ENCODE measurements at regions not wholly inside any gene's neighbourhood (a gene's known extent, or its start where the extent isn't known, plus 50 kb on each side); places are given as distances from the start of the nearest gene placed in this dataset.
"Not testable (repeated sequence)": the region's sequence is repeated elsewhere in the genome, so short reads cannot be mapped to it uniquely, and the experiment has no call there.

- no peak overlapping the region for H3K4me3 ChIP-seq (ENCODE audit: low read depth, low read length)
- H3K36me3 ChIP-seq (ENCODE audit: control insufficient read depth, insufficient read depth, low read length): no peaks in the 10 kb centered on the region
- H3K9me3 ChIP-seq (ENCODE audit: control insufficient read depth, insufficient read depth, low read length): no peaks in the 10 kb centered on the region
- H3K4me1 ChIP-seq (ENCODE audit: control insufficient read depth, insufficient read depth, low read length): peaks cover 2% of the 10 kb centered on the region
- WGBS (ENCODE audit: insufficient coverage): 88% methylated on average over 12 of the region's 19 CpGs
- H3K27ac ChIP-seq (ENCODE audit: low read depth, low read length): no peak overlapping the region
- no peak for DNase-seq (ENCODE audit: low read depth in 4 of 6, low spot score in 6 of 6)
- no peaks in the 10 kb centered on the region for H3K27me3 ChIP-seq (ENCODE audit: control insufficient read depth, insufficient read depth, low read length)
Measured at GRCh38 chr17:83159204-83160049, 80.0 kb downstream of the METRNL start.

GRCh38 chr17:83160443-83161297 is 81.3 kb downstream of the METRNL start:
- WGBS (ENCODE audit: insufficient coverage): 83% methylated on average over 18 of the region's 19 CpGs
- Histone ChIP-seq H3K27ac (ENCODE audit: low read depth, low read length) (no peak overlapping the region), H3K4me1 (ENCODE audit: control insufficient read depth, insufficient read depth, low read length) (peaks cover 2% of the 10 kb centered on the region), H3K36me3 (ENCODE audit: control insufficient read depth, insufficient read depth, low read length) (no peaks in the 10 kb centered on the region), H3K9me3 (ENCODE audit: control insufficient read depth, insufficient read depth, low read length) (no peaks in the 10 kb centered on the region), H3K4me3 (ENCODE audit: low read depth, low read length) (no peak overlapping the region), H3K27me3 (ENCODE audit: control insufficient read depth, insufficient read depth, low read length) (no peaks in the 10 kb centered on the region)
- no peak for DNase-seq (ENCODE audit: low read depth in 4 of 6, low spot score in 6 of 6)

GRCh38 chr17:83161298-83162034 is 82.1 kb downstream of the METRNL start:
- no peak overlapping the region for H3K27ac ChIP-seq (ENCODE audit: low read depth, low read length)

GRCh38 chr17:83162035-83162745 is 82.8 kb downstream of the METRNL start:
- no peaks in the 10 kb centered on the region for H3K36me3 ChIP-seq (ENCODE audit: control insufficient read depth, insufficient read depth, low read length)
- no peak for DNase-seq (ENCODE audit: low read depth in 4 of 6, low spot score in 6 of 6)
- no peaks in the 10 kb centered on the region for H3K27me3 ChIP-seq (ENCODE audit: control insufficient read depth, insufficient read depth, low read length)
- H3K4me3 ChIP-seq (ENCODE audit: low read depth, low read length): no peak overlapping the region
- H3K9me3 ChIP-seq (ENCODE audit: control insufficient read depth, insufficient read depth, low read length): no peaks in the 10 kb centered on the region
- no peaks in the 10 kb centered on the region for H3K4me1 ChIP-seq (ENCODE audit: control insufficient read depth, insufficient read depth, low read length)
- WGBS (ENCODE audit: insufficient coverage): 82% methylated on average over 21 of the region's 21 CpGs
- H3K27ac ChIP-seq (ENCODE audit: low read depth, low read length): no peak overlapping the region

More at GRCh38 chr17:83161298-83162034, 82.1 kb downstream of the METRNL start:
- H3K4me3 ChIP-seq (ENCODE audit: low read depth, low read length): no peak overlapping the region
- 90% methylated on average over 6 of the region's 14 CpGs for WGBS (ENCODE audit: insufficient coverage)
- no peaks in the 10 kb centered on the region for H3K9me3 ChIP-seq (ENCODE audit: control insufficient read depth, insufficient read depth, low read length)
- DNase-seq (ENCODE audit: low read depth in 4 of 6, low spot score in 6 of 6): no peak
- H3K36me3 ChIP-seq (ENCODE audit: control insufficient read depth, insufficient read depth, low read length): no peaks in the 10 kb centered on the region
- H3K4me1 ChIP-seq (ENCODE audit: control insufficient read depth, insufficient read depth, low read length): no peaks in the 10 kb centered on the region
- no peaks in the 10 kb centered on the region for H3K27me3 ChIP-seq (ENCODE audit: control insufficient read depth, insufficient read depth, low read length)

- no peak overlapping the region for H3K27ac ChIP-seq (ENCODE audit: low read depth, low read length)
- H3K4me3 ChIP-seq (ENCODE audit: low read depth, low read length): no peak overlapping the region
- no peaks in the 10 kb centered on the region for H3K27me3 ChIP-seq (ENCODE audit: control insufficient read depth, insufficient read depth, low read length)
- WGBS (ENCODE audit: insufficient coverage): 80% methylated on average over 1 of the region's 3 CpGs
- no peaks in the 10 kb centered on the region for H3K36me3 ChIP-seq (ENCODE audit: control insufficient read depth, insufficient read depth, low read length)
- no peaks in the 10 kb centered on the region for H3K9me3 ChIP-seq (ENCODE audit: control insufficient read depth, insufficient read depth, low read length)
- H3K4me1 ChIP-seq (ENCODE audit: control insufficient read depth, insufficient read depth, low read length): no peaks in the 10 kb centered on the region
- no peak for DNase-seq (ENCODE audit: low read depth in 4 of 6, low spot score in 6 of 6)
Measured at GRCh38 chr17:83164490-83164889, 85.1 kb downstream of the METRNL start.

- Histone ChIP-seq H3K27ac (ENCODE audit: low read depth, low read length) (no peak overlapping the region), H3K4me3 (ENCODE audit: low read depth, low read length) (no peak overlapping the region), H3K27me3 (ENCODE audit: control insufficient read depth, insufficient read depth, low read length) (no peaks in the 10 kb centered on the region), H3K36me3 (ENCODE audit: control insufficient read depth, insufficient read depth, low read length) (no peaks in the 10 kb centered on the region), H3K9me3 (ENCODE audit: control insufficient read depth, insufficient read depth, low read length) (no peaks in the 10 kb centered on the region), H3K4me1 (ENCODE audit: control insufficient read depth, insufficient read depth, low read length) (peaks cover 10% of the 10 kb centered on the region)
- no peak for DNase-seq (ENCODE audit: low read depth in 4 of 6, low spot score in 6 of 6)
- 73% methylated on average over 2 of the region's 9 CpGs for WGBS (ENCODE audit: insufficient coverage)
Measured at GRCh38 chr17:83170571-83171260, 91.3 kb downstream of the METRNL start.

- DNase-seq (ENCODE audit: low read depth in 4 of 6, low spot score in 6 of 6): no peak
- 74% methylated on average over 16 of the region's 21 CpGs for WGBS (ENCODE audit: insufficient coverage)
- peaks cover 10% of the 10 kb centered on the region for H3K4me1 ChIP-seq (ENCODE audit: control insufficient read depth, insufficient read depth, low read length)
Measured at GRCh38 chr17:83171661-83172060, 92.3 kb downstream of the METRNL start.

GRCh38 chr17:83172099-83172498 is 92.7 kb downstream of the METRNL start:
- not testable (repeated sequence) for H3K9me3 ChIP-seq (ENCODE audit: control insufficient read depth, insufficient read depth, low read length); H3K36me3 ChIP-seq (ENCODE audit: control insufficient read depth, insufficient read depth, low read length); H3K27ac ChIP-seq (ENCODE audit: low read depth, low read length); DNase-seq (ENCODE audit: low read depth in 4 of 6, low spot score in 6 of 6); H3K27me3 ChIP-seq (ENCODE audit: control insufficient read depth, insufficient read depth, low read length); H3K4me3 ChIP-seq (ENCODE audit: low read depth, low read length)
- 98% methylated on average over 7 of the region's 9 CpGs for WGBS (ENCODE audit: insufficient coverage)
- H3K4me1 ChIP-seq (ENCODE audit: control insufficient read depth, insufficient read depth, low read length): peaks cover 10% of the 10 kb centered on the region

More at GRCh38 chr17:83171661-83172060, 92.3 kb downstream of the METRNL start:
- H3K9me3 ChIP-seq (ENCODE audit: control insufficient read depth, insufficient read depth, low read length): no peaks in the 10 kb centered on the region
- H3K27me3 ChIP-seq (ENCODE audit: control insufficient read depth, insufficient read depth, low read length): no peaks in the 10 kb centered on the region
- no peak overlapping the region for H3K4me3 ChIP-seq (ENCODE audit: low read depth, low read length)
- H3K27ac ChIP-seq (ENCODE audit: low read depth, low read length): no peak overlapping the region
- no peaks in the 10 kb centered on the region for H3K36me3 ChIP-seq (ENCODE audit: control insufficient read depth, insufficient read depth, low read length)

All from spinal cord (tissue), 9 donors.